C4-2B (cell line): ENCODE measurements at regions not wholly inside any gene's neighbourhood (a gene's known extent, or its start where the extent isn't known, plus 50 kb on each side); places are given as distances from the start of the nearest gene placed in this dataset.
"Not testable (repeated sequence)": the region's sequence is repeated elsewhere in the genome, so short reads cannot be mapped to it uniquely, and the experiment has no call there.

Experiments used
- H3K27ac ChIP-seq: fragments of 450-650 bp; 2 replicates; pipeline ENCODE4 v1.5.1; 2017
- ZFX ChIP-seq: fragments of 450-650 bp; IDR thresholded peaks from 2 replicates; pipeline ENCODE4 v1.6.1; 2017
- TF ChIP-seq, protein P1 (sequence below): fragments of 450-650 bp; conservative IDR thresholded peaks from 2 replicates; pipeline ENCODE4 v1.5.1; 2017; ENCODE audit warnings: mild to moderate bottlenecking

DNA sequence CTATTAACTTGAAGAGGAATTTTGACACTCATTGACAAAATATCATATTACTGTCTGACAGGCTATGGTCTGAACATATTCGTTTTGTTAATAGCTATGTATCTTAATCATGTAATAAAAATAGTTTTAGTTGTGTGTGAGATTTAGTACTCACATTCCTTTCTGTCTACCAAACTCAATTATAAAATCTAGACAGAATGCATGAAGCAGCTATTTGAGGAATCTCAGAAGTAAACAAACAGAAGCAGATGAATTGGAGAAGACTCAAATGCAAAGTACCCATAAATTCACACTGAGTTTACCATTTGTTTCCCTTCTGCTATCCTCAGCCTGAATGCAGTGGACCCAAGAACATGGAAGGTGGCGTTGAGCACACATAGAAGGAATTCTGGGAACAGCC is 841.6 kb upstream of the AADAT start:
- TF ChIP-seq ZFX = no peak
- TF ChIP-seq, protein P1, sequence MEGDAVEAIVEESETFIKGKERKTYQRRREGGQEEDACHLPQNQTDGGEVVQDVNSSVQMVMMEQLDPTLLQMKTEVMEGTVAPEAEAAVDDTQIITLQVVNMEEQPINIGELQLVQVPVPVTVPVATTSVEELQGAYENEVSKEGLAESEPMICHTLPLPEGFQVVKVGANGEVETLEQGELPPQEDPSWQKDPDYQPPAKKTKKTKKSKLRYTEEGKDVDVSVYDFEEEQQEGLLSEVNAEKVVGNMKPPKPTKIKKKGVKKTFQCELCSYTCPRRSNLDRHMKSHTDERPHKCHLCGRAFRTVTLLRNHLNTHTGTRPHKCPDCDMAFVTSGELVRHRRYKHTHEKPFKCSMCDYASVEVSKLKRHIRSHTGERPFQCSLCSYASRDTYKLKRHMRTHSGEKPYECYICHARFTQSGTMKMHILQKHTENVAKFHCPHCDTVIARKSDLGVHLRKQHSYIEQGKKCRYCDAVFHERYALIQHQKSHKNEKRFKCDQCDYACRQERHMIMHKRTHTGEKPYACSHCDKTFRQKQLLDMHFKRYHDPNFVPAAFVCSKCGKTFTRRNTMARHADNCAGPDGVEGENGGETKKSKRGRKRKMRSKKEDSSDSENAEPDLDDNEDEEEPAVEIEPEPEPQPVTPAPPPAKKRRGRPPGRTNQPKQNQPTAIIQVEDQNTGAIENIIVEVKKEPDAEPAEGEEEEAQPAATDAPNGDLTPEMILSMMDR = no peak
- H3K27ac ChIP-seq = no peak overlapping the region

DNA sequence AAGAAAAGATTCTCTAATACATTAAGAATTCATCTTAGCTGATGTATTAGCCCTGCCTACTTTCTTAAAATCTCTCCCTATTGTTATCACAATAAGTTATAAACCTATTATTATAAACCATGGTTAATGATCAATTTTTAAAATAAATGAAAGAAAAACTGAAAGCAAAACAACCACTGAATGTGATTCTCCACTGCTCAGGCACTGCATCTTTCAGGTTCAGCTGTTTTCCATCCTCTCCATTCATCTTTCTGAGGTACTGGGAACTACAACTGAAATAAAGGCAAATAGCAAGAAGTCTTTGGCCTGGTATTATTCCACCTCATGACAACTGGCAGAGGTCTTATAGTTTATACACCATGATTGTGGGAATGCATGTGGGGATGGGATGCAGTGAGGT is 798.9 kb upstream of the AADAT start:
- no peak overlapping the region for H3K27ac ChIP-seq
- TF ChIP-seq, protein P1 = no peak
- TF ChIP-seq ZFX = no peak

DNA sequence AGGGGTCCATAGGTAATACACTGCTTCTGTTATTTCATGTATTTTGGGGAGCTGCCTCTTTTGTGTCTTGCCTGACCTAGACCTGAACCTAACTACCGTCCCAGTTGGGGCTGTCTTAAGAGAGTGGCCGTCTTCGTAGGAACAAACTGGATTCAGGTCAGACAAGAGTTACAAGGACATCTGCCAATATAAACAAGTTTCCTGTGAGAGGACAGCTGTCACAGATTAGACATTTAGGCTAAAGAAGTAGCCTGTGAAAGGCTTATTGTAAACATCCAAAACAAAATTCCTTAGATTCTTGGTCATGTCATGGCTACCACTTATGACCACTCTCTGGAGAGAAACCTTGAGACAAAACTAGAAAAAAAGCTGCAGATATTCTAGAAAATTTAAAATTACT is 797.6 kb upstream of the AADAT start:
- H3K27ac ChIP-seq = no peak overlapping the region
- no peak for TF ChIP-seq ZFX
- TF ChIP-seq, protein P1 = no peak

DNA sequence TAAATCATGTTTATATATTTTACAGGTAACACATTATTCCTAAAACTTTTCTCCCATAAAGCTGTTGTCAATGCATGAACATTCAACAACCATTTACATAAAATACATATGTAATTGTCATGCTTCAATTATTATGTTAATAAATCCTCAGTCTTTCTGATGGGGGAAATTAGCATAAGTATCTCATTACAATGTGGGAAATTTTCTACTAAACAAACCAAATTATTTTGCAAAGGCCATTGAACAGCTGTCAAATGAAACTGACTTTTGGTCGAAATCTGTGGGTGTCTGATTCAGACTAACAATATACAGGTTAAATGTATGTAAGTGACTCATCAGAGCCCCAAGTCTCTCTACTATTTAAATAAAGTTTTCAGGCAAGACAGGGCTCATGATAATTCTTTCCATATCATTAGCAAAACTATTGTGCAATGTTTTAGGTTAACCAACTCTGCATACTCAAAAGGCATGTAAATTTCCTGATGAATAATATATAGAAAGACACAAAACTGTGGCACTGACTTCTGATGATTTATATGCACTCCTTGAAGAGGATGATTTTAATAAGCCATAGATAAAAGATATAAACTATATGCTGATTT is 795.3 kb upstream of the AADAT start:
- no peak overlapping the region for H3K27ac ChIP-seq
- no peak for TF ChIP-seq ZFX
- TF ChIP-seq, protein P1 = no peak

DNA sequence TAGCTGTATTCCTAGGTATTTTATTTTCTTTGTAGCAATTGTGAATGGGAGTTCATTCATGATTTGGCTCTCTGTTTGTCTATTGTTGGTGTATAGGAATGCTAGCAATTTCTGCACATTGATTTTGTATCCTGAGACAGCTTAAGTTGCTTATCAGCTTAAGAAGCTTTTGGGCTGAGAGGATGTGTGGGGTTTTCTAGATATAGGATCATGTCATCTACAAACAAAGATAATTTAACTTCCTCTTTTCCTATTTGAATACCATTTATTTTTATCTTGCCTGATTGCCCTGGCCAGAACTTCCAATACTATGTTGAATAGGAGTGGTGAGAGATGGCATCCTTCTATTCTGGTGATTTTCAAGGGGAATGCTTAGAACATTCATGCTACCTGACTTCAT is 791.9 kb upstream of the AADAT start:
- H3K27ac ChIP-seq = not testable (repeated sequence)

DNA sequence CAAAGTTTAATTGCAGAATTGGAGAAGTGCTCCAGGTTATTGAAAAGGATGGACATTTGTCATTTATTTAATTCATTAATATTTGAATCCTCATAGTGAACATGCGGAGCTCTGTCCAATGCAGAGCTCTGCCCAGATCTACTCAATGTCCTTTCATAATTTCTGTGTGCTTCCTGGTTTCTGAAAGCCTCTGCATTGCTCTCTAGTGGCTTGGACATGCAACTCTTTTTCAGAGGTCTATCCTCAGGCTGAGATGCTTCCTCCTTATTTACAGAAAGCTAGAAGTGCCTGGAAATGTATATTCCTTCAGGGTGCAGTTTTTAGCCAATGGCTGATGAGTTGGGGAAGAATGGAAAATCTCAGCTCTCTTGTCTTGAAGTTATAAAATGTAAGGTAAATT is 786.1 kb upstream of the AADAT start:
- no peak overlapping the region for H3K27ac ChIP-seq
- TF ChIP-seq, protein P1 = peak; percentile 27
- no peak for TF ChIP-seq ZFX

DNA sequence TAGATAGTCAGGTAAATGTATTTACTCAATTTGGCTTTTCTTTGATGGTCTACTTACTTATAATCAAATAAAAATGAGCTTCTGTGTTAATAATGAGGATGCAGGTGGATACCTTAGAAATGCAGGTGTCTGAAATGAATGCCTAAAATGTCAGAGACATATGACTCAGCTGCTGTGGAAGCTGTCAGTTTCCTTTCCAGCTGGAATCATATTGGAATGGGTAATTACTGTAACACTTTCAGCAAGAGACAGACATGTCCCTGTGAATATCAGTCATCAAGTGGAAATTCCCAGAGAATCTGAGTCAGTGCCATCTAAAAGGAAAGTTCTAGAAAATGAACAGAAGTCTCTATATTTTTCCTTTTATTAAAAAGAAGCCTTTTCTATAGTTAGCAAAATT is 783.0 kb upstream of the AADAT start:
- no peak overlapping the region for H3K27ac ChIP-seq
- no peak for TF ChIP-seq ZFX
- TF ChIP-seq, protein P1 = no peak

DNA sequence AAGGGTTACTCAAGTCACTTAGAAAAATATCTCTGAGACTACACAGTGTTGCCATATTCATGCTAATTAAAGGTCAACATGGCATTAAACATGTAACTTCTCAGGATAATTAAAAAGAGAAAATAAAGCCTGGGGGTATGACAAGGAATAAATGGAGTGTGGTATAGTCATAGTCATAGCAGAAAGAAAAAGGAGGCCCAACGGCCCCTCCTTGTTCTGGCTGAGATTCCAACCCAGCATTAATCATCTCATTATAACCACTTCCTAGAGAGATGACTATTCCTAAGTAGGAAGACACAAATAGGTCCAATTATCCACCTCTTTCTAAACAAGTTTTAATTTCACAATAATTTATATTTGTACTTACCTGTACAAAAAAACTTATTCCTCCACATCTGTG is 778.4 kb upstream of the AADAT start:
- TF ChIP-seq, protein P1 = no peak
- no peak overlapping the region for H3K27ac ChIP-seq
